ENCODE measurements at regions not wholly inside any gene's neighbourhood (a gene's known extent, or its start where the extent isn't known, plus 50 kb on each side); places are given as distances from the start of the nearest gene placed in this dataset.
"Not testable (repeated sequence)": the region's sequence is repeated elsewhere in the genome, so short reads cannot be mapped to it uniquely, and the experiment has no call there.

DNA sequence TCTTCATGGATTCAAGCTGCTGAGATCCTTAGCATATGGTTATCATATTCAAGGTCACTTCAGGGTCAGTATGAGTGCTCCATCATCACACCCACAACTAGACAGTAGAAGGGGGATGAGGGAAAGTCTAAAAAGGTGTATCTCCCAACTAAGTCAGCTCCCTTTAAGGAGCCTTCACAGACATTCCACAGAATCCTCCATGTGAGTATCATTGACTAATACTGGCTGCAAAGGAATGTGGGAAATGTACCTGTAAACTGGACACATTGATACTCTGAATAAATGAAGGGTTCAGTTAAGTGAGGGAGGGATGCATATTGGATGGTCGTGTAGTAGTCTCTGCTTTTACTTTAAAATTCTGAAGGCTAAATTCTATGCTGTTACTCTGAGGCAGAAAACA lies 330.7 kb downstream of the LRRC70 start:
- DNase-seq (ENCODE audit: low read depth in 2 of 2), result no peak

DNA sequence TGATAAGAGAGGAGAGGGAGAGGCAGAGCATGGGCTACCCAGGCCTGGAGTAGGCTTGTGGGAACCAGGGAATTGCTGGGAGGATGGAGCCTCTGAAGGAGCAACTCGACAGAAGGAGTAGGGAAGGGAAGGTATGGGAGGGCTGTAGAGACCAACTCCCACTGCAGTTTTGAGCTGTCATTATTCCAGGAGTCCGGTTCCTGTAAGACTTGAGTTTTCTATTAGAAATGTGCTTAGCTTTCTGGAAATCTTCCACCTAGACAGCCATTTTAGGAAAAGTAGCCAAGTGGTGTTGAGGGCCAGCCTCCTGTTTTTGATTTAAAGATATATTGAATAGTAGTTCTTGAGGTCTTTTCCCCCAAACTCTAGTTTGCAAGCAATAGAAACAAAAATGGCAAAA lies 323.5 kb downstream of the LRRC70 start:
- no peak for DNase-seq (ENCODE audit: low read depth in 2 of 2)

- DNase-seq (ENCODE audit: low read depth in 2 of 2), result no peak
Measured at GRCh38 chr5:62900976-62901375, 322.4 kb downstream of the LRRC70 start.

DNA sequence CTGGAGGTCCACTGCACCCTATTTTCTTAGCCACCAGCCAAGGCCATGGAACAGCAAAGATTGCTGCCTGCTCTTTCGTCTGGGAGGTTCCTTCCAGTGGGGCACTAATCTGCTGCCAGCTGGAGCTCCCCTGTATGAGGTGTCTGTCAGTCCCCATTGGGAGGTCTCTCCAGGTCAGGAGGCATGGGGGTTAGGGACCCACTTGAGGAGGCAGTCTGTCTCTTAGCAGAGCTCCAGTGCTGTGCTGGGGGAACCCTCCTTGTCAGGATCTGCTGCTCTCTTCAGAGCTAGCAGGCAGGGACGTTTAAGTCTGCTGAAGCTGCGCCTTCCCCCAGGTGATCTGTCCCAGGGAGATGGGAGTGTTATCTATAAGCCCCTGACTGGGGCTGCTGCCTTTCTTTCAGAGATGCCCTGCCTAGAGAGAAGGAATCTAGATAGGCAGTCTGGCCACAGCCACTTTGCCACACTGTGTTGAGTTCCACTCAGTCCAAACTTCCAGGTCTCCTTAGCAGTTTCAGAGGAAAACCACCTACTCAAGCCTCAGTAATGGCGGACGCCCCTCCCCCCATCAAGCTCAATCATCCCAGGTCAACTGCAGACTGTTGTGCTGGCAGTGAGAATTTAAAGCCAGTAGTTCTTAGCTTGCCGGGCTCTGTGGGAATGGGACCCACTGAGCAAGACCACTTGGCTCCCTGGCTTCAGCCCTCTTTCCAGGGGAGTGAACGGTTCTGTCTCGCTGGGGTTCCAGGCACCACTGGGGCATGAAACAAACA lies 317.7 kb downstream of the LRRC70 start:
- no peak for DNase-seq (ENCODE audit: low read depth in 2 of 2)

DNA sequence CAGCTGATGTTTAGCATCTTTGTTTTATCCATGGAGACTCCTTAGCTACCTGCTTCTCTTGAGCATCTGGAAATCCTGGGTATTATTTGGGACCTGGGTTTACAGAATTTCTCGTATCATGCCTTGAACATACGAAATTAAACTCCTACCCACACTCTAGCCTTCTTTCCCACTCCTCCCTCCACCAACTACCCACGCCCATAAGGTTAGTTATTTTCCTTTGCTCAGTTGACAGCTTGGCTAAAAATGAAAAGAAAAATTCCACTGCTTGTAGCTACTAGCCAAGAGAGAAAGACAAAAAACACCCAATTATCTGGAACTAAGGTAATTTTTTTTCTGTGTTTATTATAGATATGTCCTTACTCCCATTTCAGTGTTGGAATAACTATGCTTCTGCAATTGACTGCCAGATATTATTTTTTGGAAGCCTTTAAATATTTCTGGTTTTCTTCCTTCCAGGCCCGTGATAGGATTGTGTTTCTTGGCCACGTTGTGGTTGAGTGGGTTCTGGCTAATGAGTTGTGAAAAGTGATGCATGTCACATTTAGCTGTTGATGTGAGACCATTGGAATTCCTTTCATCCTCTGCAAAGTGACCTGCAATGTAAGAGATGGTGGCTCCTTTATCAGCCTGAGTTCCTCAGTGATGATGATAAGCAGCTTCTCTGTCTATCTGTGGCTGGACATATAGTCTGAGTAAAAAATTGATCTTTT lies 308.1 kb downstream of the LRRC70 start:
- DNase-seq (ENCODE audit: low read depth in 2 of 2), result no peak

DNA sequence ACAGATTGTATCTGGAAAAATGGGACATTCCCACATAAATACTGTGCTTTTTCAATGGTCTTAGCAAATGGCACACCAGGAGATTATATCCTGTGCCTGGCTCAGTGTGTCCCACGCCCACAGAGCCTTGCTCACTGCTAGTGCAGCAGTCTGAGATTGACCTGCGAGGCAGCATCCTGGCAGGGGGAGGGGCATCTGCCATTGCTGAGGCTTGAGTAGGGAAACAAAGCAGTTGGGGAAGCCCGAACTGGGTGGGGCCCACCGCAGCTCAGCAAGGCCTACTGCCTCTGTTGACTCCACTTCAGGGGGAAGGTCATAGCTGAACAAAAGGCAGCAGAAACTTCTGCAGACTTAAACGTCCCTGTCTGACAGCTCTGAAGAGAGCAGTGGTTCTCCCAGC lies 258.7 kb downstream of the LRRC70 start:
- DNase-seq (ENCODE audit: low read depth in 2 of 2), result not testable (repeated sequence)

- DNase-seq (ENCODE audit: low read depth in 2 of 2), result no peak
Measured at GRCh38 chr5:62829604-62829986, 251.0 kb downstream of the LRRC70 start.

DNA sequence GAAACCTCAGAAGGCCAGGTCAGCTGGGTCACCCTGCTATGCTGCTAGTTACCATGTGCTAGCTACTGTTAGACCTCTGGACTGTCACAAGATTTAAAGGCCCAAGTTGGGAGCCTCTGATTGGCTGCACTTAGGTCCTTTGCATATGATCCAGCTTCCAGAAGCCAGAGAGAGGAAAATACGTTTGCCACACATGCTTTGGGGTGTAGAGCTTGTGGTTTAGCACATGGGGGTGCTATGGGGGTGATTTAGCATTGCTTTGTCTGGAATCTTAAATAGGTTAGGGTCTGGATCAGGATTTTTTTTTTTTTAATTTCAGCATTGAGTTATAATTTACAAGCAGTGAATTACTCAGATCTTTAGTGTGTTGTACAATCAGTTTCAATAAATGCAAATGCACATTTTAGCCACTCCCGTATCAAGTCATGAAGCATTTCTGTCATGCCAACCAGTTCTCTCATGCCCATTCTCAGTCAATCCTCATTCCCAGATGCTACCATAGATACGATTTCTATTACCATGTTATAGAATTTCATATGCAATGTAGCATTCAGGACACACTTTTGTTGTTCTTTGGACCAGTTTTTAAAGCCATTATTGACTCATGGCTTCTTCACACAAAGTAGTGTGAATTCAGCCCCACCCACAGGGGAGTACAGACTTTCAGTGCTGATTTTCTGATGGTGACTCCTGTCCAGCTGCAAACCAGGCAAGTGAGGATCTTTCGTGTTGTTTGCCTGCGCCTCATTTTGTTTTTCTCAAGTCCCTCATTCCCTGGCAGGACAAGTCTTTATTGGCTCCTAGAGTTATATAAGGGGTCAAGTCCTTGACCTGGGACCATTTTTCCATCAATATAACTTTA lies 250.4 kb downstream of the LRRC70 start:
- no peak for DNase-seq (ENCODE audit: low read depth in 2 of 2)

- no peak for DNase-seq (ENCODE audit: low read depth in 2 of 2)
Measured at GRCh38 chr5:62825623-62826220, 247.1 kb downstream of the LRRC70 start.

GRCh38 chr5:62824936-62825335 lies 246.3 kb downstream of the LRRC70 start:
- no peak for DNase-seq (ENCODE audit: low read depth in 2 of 2)

DNA sequence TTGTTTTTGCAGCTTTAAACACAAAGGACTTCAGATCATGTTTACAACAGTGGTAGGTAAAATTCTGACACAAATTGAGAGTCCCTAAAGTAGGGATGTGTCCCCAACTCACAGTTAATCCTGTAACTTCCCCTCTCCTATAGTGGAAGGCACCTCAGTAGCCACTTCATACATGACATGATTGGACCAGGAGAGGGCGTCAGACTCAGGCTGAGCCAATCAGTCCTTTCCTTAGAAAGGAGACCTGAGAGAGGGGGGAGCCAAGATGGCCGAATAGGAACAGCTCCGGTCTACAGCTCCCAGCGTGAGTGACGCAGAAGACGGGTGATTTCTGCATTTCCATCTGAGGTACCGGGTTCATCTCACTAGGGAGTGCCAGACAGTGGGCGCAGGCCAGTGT lies 238.4 kb downstream of the LRRC70 start:
- DNase-seq (ENCODE audit: low read depth in 2 of 2), result not testable (repeated sequence)

DNA sequence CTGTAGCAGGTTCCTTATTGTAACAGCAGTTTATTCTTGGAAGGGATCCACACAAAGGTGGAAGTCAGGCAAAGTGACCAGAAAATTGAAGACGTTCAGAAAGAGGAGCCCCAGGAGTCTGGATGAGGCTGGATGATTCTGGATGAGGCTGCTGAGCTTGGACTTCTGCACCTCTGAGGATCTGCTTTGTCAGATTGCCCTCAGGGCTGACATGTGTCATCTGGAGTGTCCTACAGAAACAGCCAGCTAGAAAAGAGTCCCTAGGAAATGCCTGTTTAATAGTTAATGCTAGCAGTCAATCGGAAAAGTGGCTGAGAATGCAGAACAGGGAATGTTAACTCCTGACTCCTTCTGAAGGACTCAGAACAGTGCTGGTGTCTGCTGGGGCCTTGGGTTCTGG lies 236.4 kb downstream of the LRRC70 start:
- no peak for DNase-seq (ENCODE audit: low read depth in 2 of 2)

DNA sequence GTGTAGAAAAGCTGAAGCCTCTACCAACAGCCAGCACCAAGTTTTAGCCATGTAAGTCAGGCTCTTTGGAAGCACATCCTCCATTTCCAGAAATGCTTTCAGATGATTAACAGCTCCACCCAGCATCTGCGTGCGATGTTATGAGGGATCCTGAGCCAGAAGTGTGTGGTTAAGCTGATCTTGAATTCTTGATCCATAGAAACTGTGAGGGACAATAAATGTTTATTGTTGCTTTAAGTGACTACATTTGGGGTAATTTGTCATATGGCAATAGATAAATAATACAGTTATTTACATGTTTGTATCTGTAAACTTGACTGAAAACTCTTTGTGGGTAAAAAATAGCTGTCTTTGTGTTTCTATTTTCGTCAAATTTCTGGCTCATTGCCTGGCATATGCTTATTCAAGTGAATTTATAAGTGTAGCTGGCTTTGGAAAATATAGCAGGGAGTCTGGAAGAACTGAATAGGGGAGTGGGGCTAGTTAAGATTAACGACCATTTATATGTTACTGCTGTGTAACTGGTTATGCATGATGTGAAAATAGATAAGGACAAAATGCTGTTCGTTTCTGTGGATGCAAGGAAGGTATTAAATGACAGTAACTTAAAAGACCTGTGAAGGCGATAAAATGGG lies 234.1 kb downstream of the LRRC70 start:
- DNase-seq (ENCODE audit: low read depth in 2 of 2), result no peak

DNA sequence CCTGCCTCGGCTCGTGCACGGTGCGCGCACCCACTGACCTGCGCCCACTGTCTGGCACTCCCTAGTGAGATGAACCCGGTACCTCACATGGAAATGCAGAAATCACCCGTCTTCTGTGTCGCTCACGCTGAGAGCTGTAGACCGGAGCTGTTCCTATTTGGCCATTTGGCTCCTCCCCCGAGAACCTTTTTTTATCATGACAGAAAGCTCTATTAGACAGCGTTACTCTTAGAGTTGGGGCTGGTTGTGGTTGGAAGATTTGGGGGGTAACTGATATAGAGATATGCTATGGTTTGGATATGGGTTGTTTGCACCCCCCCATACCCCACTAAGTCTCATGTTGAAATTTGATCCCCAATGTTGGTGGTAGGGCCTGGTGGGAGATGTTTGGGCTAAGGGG lies 226.2 kb downstream of the LRRC70 start:
- not testable (repeated sequence) for DNase-seq (ENCODE audit: low read depth in 2 of 2)

- DNase-seq (ENCODE audit: low read depth in 2 of 2), result no peak
Measured at GRCh38 chr5:62795926-62796325, 217.3 kb downstream of the LRRC70 start.

- DNase-seq (ENCODE audit: low read depth in 2 of 2), result no peak
Measured at GRCh38 chr5:62794456-62794855, 215.8 kb downstream of the LRRC70 start.

- DNase-seq (ENCODE audit: low read depth in 2 of 2), result peak; percentile 53 to 56
Measured at GRCh38 chr5:62791059-62791458, 212.4 kb downstream of the LRRC70 start.

DNA sequence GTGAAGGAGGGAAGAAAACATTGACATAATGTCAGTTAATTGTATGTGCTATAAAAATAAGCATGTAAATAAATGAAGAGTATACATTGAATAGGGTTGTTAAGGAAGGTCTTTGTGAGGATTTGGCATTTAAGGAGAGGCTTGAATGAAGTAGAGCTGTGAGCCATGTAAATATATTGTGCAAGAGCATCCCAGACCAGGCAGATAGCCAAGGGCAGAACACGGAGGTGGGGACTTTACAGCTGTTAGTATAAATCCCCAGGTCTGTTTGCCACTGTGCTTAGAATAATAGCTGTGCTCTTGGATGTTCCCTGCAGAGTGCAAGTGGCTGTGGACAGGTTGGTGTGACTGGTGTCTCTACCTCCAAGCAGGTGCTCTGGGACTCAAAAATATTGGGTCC lies 211.7 kb downstream of the LRRC70 start:
- DNase-seq (ENCODE audit: low read depth in 2 of 2), result peak in 1 of 2 donors; percentile 71

GRCh38 chr5:62786099-62786498 lies 207.5 kb downstream of the LRRC70 start:
- DNase-seq (ENCODE audit: low read depth in 2 of 2), result no peak

DNA sequence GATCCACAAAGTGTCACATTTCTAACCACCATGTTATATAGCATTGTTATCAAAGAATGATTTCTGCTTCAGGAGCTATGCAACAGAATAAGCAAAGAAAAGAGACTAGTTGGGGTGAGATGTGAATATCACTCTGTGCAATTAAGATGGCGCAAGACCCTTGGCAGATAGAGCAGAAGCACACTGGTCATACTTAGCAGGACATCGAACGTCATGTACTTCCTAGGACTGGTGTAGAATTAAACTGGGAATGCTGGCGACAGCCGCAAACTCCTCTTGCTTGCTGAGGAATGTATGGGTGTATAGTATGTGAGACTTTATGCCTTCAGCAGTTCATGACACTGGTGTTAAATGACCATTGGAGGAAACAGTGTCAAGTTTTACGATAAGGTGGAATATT lies 207.0 kb downstream of the LRRC70 start:
- DNase-seq (ENCODE audit: low read depth in 2 of 2), result no peak

DNA sequence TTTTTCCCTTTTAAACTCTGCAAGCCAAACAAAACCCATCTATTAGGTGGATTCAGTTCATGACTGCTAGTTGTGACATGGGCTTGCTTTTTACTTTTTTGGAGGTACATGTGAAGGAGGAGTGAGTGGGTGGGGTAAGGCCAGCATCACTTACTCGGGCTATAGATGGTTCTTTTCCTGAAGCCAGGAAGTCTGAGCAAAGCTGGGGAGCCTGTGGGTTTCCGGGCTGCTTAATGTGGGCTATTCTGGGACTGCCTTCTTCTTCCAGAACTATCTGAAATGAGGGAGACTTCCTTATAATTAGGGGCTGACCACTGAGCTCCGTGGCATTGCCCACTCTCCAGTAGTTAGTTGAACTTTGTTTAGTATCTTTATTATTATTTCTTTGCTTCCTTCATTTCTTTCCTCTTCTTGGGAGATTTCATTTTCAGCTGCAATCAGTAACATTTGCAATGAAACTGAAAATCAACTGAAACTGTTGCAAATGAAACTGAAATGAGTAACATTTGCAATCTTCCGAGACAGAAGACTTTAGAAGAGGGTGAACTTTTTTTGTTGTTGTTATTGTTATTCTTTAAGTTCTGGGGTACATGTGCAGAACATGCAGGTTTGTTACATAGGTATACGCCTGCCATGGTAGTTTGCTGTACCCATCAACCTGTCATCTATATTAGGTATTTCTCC lies 204.9 kb downstream of the LRRC70 start:
- no peak for DNase-seq (ENCODE audit: low read depth in 2 of 2)

All from lung microvascular endothelial cell (primary cell).